ENCODE measurements at regions not wholly inside any gene's neighbourhood (a gene's known extent, or its start where the extent isn't known, plus 50 kb on each side); places are given as distances from the start of the nearest gene placed in this dataset.

DNA sequence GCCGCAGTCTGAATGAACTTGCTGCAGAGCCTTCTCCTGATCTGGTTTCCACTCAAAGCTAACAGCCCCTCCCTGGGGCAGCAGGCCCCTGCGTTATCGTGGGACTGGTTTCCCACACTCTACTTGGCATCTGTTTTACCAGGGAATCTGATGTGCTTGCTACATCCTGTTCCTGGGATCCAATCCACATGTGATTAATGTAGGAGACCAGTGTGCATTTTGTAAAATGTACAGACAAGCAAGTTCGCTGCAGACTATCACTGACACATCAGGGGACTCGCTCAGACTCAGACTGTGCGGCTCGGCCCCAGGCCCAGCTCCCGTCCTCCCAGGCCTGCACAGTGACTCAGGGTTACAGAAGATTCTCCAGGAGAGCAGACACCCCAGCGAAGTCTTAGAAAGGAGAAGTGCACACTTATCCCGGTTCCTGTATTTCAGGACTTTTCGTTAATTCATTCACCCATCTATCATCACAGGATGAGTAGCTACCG, 340.1 kb downstream of the MATN1 start:
- Histone ChIP-seq H3K27ac (ENCODE audit: low read length) (no peak overlapping the region), H3K4me3 (ENCODE audit: low read length) (no peak overlapping the region), H3K36me3 (ENCODE audit: control insufficient read depth, low read depth, low read length) (no peaks in the 10 kb centered on the region), H3K27me3 (ENCODE audit: control insufficient read depth, insufficient read depth, low read length) (no peaks in the 10 kb centered on the region), H3K9me3 (ENCODE audit: control insufficient read depth, low read depth, low read length) (no peaks in the 10 kb centered on the region), H3K4me1 (ENCODE audit: control insufficient read depth, low read depth, low read length) (no peaks in the 10 kb centered on the region), H3K9ac (ENCODE audit: low read length) (no peak overlapping the region)

DNA sequence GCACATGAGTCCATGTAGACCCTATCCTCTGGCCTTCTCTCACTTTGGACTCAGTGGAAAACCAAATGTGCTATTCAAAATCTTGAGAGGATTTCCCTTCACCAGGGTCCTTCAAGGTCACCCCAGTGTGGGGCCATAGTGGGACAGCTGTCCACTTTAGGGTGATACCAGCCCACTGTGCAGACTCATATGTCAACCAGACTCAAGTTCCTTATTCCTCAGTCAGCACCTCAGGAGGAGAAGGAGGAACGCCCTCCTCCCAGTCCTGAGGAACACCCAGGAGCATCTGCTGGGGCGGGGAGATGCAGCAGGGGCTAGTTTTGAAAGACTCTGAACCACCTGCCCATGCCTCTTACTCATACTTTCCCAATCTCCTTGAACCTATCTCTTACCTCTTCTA, 340.9 kb downstream of the MATN1 start:
- Histone ChIP-seq H3K36me3 (ENCODE audit: control insufficient read depth, low read depth, low read length) (no peaks in the 10 kb centered on the region), H3K27ac (ENCODE audit: low read length) (no peak overlapping the region), H3K4me1 (ENCODE audit: control insufficient read depth, low read depth, low read length) (no peaks in the 10 kb centered on the region), H3K9ac (ENCODE audit: low read length) (no peak overlapping the region), H3K9me3 (ENCODE audit: control insufficient read depth, low read depth, low read length) (no peaks in the 10 kb centered on the region), H3K27me3 (ENCODE audit: control insufficient read depth, insufficient read depth, low read length) (no peaks in the 10 kb centered on the region), H3K4me3 (ENCODE audit: low read length) (no peak overlapping the region)

DNA sequence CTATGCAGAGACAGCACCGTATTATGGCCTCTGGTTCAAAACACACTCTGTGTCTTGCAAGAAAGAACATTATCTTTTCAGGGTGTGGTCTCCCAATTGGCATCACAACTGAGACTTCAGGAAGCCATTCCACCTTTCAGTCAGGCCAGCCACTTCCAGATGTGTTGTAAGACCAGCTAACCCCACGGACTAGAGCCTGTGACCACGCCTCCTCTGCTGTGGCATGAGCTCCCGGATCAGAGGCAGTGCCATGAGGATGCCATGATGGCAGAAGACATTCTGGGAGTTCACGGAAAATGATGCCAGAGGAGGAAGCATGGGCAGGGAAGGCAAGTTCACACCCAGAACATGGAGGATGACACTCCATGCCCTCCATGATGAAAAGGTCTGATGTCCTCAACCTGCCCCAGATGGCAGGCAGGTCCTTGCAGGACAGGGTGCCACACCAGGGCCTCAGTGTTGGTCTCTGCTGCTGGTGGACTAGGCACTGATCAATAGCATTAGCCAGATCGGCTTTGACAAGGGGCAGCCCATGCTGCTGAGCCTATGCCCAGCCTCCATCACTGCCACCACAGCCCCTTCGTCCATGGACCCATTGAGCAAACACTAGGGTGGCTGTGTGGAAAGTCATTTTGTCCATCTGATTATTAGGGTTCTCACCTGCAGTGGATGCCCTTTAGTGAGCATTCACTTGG, 341.6 kb downstream of the MATN1 start:
- H3K36me3 ChIP-seq (ENCODE audit: control insufficient read depth, low read depth, low read length): no peaks in the 10 kb centered on the region
- H3K9me3 ChIP-seq (ENCODE audit: control insufficient read depth, low read depth, low read length): no peaks in the 10 kb centered on the region
- H3K4me3 ChIP-seq (ENCODE audit: low read length): no peak overlapping the region
- H3K27me3 ChIP-seq (ENCODE audit: control insufficient read depth, insufficient read depth, low read length): no peaks in the 10 kb centered on the region
- no peaks in the 10 kb centered on the region for H3K4me1 ChIP-seq (ENCODE audit: control insufficient read depth, low read depth, low read length)
- H3K27ac ChIP-seq (ENCODE audit: low read length): no peak overlapping the region
- H3K9ac ChIP-seq (ENCODE audit: low read length): no peak overlapping the region

DNA sequence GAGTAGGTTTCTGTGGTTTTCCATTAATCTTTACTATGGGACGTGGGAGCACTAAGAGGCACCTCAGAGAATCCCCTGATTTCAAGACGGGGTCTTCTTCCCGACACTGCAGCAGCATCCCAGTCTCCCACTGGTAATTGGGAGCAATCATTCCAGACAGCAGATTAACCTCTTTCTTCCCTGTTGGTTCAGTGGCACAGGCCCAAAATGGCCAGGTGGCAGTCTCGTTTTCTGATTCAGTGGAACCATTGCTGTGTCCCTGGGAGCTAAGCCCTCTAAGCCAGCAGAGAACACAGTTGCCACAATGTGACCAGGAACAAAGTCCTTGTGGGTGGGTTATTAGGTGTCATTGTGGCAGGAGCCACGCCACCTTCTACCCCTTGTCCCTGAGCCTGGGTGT, 342.1 kb downstream of the MATN1 start:
- Histone ChIP-seq H3K4me3 (ENCODE audit: low read length) (no peak overlapping the region), H3K36me3 (ENCODE audit: control insufficient read depth, low read depth, low read length) (no peaks in the 10 kb centered on the region), H3K9me3 (ENCODE audit: control insufficient read depth, low read depth, low read length) (no peaks in the 10 kb centered on the region), H3K27ac (ENCODE audit: low read length) (no peak overlapping the region), H3K27me3 (ENCODE audit: control insufficient read depth, insufficient read depth, low read length) (no peaks in the 10 kb centered on the region), H3K4me1 (ENCODE audit: control insufficient read depth, low read depth, low read length) (no peaks in the 10 kb centered on the region), H3K9ac (ENCODE audit: low read length) (no peak overlapping the region)

DNA sequence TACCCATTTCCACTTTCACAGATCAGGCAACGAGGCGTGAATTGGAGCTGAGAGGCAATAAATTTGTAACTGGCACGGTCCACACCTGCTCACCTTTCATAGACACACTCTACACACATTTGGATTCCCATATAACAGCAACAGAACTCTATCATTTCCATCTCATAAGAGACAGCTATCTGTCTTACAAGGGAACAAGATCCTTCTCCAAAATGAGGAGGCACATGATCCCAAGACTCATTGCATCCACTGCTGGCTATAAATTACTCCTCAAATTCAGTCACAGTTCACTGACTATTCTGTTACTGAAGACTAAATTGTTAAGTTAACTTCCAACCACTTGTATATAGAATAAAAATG, 342.8 kb downstream of the MATN1 start:
- Histone ChIP-seq H3K9ac (ENCODE audit: low read length) (no peak overlapping the region), H3K27ac (ENCODE audit: low read length) (no peak overlapping the region), H3K27me3 (ENCODE audit: control insufficient read depth, insufficient read depth, low read length) (no peaks in the 10 kb centered on the region), H3K4me1 (ENCODE audit: control insufficient read depth, low read depth, low read length) (no peaks in the 10 kb centered on the region), H3K9me3 (ENCODE audit: control insufficient read depth, low read depth, low read length) (no peaks in the 10 kb centered on the region), H3K4me3 (ENCODE audit: low read length) (no peak overlapping the region), H3K36me3 (ENCODE audit: control insufficient read depth, low read depth, low read length) (no peaks in the 10 kb centered on the region)

DNA sequence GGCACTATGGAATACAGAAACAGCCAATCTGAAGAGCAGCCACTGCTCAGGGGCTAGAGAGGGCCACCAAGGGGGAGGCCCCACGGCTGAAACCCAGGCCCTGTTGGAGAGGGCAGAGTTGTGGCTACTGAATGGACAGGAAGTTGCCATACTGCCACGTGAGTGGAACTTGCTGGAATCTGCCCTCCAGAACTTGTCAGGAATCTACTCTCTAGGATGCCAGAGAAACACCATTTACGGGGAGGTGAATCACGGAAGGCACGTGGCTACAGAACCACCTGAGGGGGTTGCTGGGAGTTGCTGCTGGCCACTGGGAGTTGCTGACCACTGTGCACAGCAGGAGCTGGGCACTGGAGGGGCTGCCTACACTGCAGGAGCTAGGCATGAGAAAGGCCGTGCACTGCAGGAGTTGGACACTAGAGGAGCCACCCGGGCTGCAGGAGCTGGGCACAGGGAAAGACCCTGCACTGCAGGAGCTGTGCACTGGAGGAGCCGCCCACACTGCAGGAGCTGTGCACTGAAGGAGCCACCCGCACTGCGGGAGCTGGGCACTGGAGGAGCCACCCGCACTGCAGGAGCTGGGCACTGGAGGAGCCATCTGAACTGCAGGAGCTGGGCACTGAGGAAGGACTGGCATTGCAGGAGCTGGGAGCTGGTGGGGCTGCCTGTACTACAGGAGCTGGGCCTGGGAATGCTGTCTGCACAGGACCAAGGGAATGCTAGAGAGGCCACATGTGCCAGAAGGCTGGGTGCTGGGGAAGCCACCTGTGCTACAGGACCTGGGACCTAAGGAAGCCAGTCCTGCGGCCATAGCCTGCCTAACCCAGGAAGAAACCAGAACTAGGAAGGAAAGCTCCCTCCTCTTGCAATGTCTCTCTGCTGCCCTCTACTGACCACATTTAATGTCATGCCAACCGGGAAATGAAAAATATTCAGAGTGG, 343.4 kb downstream of the MATN1 start:
- Histone ChIP-seq H3K4me1 (ENCODE audit: control insufficient read depth, low read depth, low read length) (no peaks in the 10 kb centered on the region), H3K36me3 (ENCODE audit: control insufficient read depth, low read depth, low read length) (no peaks in the 10 kb centered on the region), H3K4me3 (ENCODE audit: low read length) (no peak overlapping the region), H3K9ac (ENCODE audit: low read length) (no peak overlapping the region), H3K27ac (ENCODE audit: low read length) (no peak overlapping the region), H3K27me3 (ENCODE audit: control insufficient read depth, insufficient read depth, low read length) (no peaks in the 10 kb centered on the region), H3K9me3 (ENCODE audit: control insufficient read depth, low read depth, low read length) (no peaks in the 10 kb centered on the region)

DNA sequence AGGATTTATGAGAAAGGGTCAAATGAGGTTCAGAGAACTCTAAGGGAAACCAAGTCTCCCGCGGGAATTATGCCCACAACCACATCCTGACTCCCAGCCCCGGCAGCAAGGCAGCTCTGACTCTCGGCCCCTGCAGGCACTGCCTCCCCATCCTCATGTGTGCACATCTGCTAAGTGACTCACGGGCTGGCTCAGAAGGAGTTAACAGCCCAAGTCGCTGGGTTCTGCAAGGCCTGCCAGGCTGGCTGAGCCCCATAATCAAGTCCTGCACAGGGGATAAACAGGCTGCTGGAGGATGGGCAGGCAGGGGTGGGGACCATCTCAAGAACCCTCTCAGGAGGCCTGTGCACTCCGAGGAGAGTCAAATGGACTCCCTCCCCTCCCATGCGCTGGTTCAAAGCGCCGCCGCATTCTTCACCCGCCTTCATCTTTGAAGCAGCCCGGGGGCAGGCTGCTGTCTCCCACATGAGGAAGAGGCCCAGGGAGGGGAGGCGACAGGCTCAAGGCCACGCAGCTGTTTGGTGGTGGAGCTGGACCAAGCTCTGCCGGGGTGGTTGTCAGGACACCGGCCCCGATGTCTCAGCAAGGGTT, 344.3 kb downstream of the MATN1 start:
- H3K36me3 ChIP-seq (ENCODE audit: control insufficient read depth, low read depth, low read length): no peaks in the 10 kb centered on the region
- no peak overlapping the region for H3K27ac ChIP-seq (ENCODE audit: low read length)
- no peaks in the 10 kb centered on the region for H3K9me3 ChIP-seq (ENCODE audit: control insufficient read depth, low read depth, low read length)
- no peak overlapping the region for H3K9ac ChIP-seq (ENCODE audit: low read length)
- no peaks in the 10 kb centered on the region for H3K4me1 ChIP-seq (ENCODE audit: control insufficient read depth, low read depth, low read length)
- no peaks in the 10 kb centered on the region for H3K27me3 ChIP-seq (ENCODE audit: control insufficient read depth, insufficient read depth, low read length)
- H3K4me3 ChIP-seq (ENCODE audit: low read length): no peak overlapping the region

DNA sequence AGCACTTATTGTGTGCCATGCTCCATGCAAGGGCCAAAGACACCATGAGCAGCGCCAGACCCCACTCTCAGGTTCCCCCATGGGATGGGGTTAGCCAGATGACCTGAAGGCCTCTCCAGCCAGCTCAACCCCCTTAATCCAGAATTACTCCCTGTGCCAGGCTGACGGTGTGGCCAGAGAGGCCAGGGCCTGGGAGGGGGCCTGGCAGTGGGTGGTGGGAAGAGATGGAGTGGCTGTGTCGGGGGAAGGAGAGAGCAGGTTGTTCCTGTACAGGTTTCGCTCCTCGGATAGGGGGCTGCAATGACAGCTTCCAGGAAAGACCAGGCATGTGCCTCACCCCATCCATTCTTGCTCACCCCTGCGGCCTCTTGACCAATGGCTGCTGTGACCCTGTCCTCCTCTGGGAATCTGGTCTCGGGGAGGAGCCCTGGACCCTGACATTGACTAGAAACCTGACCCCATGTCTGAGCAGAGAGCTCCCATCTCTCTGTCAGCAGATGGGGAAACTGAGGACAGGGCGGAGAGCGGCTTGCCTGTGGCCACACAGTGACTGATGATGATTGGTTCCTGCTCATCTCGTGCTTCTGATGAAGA, 345.3 kb downstream of the MATN1 start:
- no peak overlapping the region for H3K27ac ChIP-seq (ENCODE audit: low read length)
- H3K9ac ChIP-seq (ENCODE audit: low read length): no peak overlapping the region
- no peaks in the 10 kb centered on the region for H3K27me3 ChIP-seq (ENCODE audit: control insufficient read depth, insufficient read depth, low read length)
- no peak overlapping the region for H3K4me3 ChIP-seq (ENCODE audit: low read length)
- no peaks in the 10 kb centered on the region for H3K4me1 ChIP-seq (ENCODE audit: control insufficient read depth, low read depth, low read length)
- no peaks in the 10 kb centered on the region for H3K36me3 ChIP-seq (ENCODE audit: control insufficient read depth, low read depth, low read length)
- no peaks in the 10 kb centered on the region for H3K9me3 ChIP-seq (ENCODE audit: control insufficient read depth, low read depth, low read length)

DNA sequence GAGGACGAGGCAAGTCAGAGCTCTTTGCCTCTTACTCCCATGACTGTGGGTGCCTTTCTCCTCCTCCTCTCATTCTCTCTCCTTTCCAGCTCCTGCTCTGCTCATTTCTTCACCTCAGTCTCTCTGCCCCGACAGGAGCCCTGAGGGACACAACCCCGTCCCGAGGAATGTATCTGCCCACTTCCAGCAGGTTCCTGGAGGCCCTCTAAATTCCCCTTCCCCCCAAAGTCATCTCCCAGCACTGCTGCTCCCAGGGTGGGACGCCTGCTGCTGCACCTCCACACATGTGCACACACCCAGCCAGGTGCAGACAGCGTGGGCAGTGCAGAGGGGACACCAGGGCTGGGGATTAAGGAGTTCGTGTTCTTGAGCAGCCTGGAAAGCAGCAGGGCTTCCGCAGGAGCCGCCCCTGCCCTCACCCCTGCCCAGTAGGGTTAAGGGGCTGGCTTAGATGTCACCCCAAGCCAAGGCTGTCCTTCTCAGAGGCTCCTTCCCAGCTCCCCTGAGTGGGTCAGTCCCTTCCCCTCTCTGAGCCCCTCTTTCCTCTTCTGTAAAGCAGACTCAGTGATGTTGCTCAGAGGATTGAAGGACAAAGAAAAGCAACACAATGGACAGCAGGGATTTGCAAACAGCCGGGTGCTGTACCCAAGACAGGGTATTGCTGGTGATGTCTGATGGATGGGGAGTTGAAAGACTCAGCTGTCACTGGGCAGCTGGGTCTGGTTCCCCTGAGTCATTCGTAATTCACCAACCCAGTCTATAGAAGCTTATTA, 346.0 kb downstream of the MATN1 start:
- H3K36me3 ChIP-seq (ENCODE audit: control insufficient read depth, low read depth, low read length): no peaks in the 10 kb centered on the region
- no peak overlapping the region for H3K27ac ChIP-seq (ENCODE audit: low read length)
- no peaks in the 10 kb centered on the region for H3K4me1 ChIP-seq (ENCODE audit: control insufficient read depth, low read depth, low read length)
- H3K27me3 ChIP-seq (ENCODE audit: control insufficient read depth, insufficient read depth, low read length): no peaks in the 10 kb centered on the region
- H3K9me3 ChIP-seq (ENCODE audit: control insufficient read depth, low read depth, low read length): no peaks in the 10 kb centered on the region
- no peak overlapping the region for H3K4me3 ChIP-seq (ENCODE audit: low read length)
- H3K9ac ChIP-seq (ENCODE audit: low read length): no peak overlapping the region

DNA sequence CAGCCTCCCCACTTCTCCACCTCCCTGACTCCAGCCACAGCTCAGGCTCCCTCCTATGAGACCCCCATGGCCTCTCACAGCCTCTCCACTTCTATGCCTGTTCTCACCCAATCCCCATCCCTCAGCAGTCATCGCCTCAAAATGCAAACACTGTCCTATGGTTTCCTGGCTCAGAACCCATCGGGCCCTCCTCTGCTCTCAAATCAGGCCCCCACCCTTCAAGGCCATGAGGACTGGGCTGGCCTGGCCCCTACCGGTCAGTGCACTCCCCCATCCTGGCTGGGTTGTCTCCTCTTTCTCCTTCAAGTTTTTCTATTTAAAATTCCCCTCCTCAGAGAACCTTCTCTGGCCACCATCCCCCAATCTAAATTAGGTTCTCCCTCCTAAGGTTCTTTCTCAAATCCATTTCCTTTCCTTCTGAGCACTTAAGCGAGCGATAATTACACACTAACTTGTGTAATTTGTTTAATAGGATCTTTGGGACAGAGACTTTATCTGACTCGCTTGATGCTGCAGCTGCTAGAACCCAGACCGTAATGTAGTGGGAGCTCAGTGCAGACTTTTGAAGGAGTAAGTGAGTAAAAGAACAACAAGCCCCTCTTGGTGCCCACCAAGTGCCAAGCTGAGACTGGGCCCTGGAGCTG, 347.2 kb downstream of the MATN1 start:
- no peaks in the 10 kb centered on the region for H3K9me3 ChIP-seq (ENCODE audit: control insufficient read depth, low read depth, low read length)
- no peak overlapping the region for H3K4me3 ChIP-seq (ENCODE audit: low read length)
- H3K27ac ChIP-seq (ENCODE audit: low read length): no peak overlapping the region
- no peaks in the 10 kb centered on the region for H3K36me3 ChIP-seq (ENCODE audit: control insufficient read depth, low read depth, low read length)
- no peaks in the 10 kb centered on the region for H3K4me1 ChIP-seq (ENCODE audit: control insufficient read depth, low read depth, low read length)
- H3K27me3 ChIP-seq (ENCODE audit: control insufficient read depth, insufficient read depth, low read length): no peaks in the 10 kb centered on the region
- H3K9ac ChIP-seq (ENCODE audit: low read length): no peak overlapping the region

Measured in iPS-18a (cell line).